Parathyroid adenoma (tissue), 2 donors: ENCODE measurements at regions not wholly inside any gene's neighbourhood (a gene's known extent, or its start where the extent isn't known, plus 50 kb on each side); places are given as distances from the start of the nearest gene placed in this dataset.

Experiments used
- H2AFZ ChIP-seq: fragments of 300-600 bp; sonication (generic); one replicate; pipeline ENCODE4 v1.7.0; 2017; ENCODE audit warnings: antibody characterized with exemption, mild to moderate bottlenecking
- H3K27ac ChIP-seq: fragments of 300-600 bp; sonication (generic); one replicate; pipeline ENCODE4 v1.7.0; 2017
- H3K27me3 ChIP-seq: fragments of 300-600 bp; sonication (generic); one replicate; pipeline ENCODE4 v1.7.0; 2017; ENCODE audit warnings: low read length; ENCODE audit not compliant: control insufficient read depth, insufficient read depth
- H3K36me3 ChIP-seq: fragments of 300-600 bp; sonication (generic); one replicate; pipeline ENCODE4 v1.7.0; 2017; ENCODE audit warnings: low read length; ENCODE audit not compliant: control insufficient read depth, insufficient read depth
- H3K4me1 ChIP-seq: fragments of 300-600 bp; sonication (generic); one replicate; pipeline ENCODE4 v1.7.0; 2017; ENCODE audit warnings: control low read depth
- H3K4me2 ChIP-seq: fragments of 300-600 bp; sonication (generic); one replicate; pipeline ENCODE4 v1.7.0; 2017; ENCODE audit warnings: low read length
- H3K4me3 ChIP-seq: fragments of 300-600 bp; sonication (generic); one replicate; pipeline ENCODE4 v1.7.0; 2017; ENCODE audit warnings: low read depth, low read length
- H3K79me2 ChIP-seq: fragments of 300-600 bp; sonication (generic); one replicate; pipeline ENCODE4 v1.7.0; 2017; ENCODE audit warnings: control low read depth
- H3K9ac ChIP-seq: fragments of 300-600 bp; sonication (generic); one replicate; pipeline ENCODE4 v1.7.0; 2017; ENCODE audit warnings: mild to moderate bottlenecking
- H3K9me3 ChIP-seq: fragments of 300-600 bp; sonication (generic); one replicate; pipeline ENCODE4 v1.7.0; 2017; ENCODE audit warnings: low read length; ENCODE audit not compliant: control insufficient read depth
- TF ChIP-seq, protein P1 (sequence below): fragments of 300-600 bp; sonication (generic); IDR thresholded peaks from one replicate; pipeline ENCODE4 v1.7.0; 2017; ENCODE audit warnings: antibody characterized with exemption, mild to moderate bottlenecking
- donor health status: primary hyperparathyroidism.

DNA sequence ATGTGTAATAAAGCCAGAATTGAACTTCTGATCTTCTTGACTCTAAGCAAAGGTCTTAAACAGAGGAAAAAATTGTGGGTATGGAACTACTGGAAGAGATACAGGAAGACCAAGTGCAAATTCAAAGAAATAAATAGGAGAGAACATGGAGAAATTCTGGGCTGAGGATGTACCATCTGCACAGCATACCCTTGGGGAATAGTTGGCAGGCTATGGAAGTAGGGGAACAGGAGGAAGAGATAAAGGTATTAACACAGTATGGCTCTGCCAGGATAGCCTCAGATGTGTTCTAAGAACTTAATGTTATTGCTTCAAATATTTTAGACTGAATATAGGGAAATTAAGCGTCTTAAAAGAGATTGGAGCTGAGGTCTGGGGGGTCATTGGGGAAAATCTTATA, 485.4 kb downstream of the CNTN3 start:
- Histone ChIP-seq H3K79me2 (no peaks in the 10 kb centered on the region), H3K9ac (no peak overlapping the region), H3K27me3 (no peaks in the 10 kb centered on the region), H3K4me1 (no peaks in the 10 kb centered on the region), H3K4me3 (no peak overlapping the region), H3K9me3 (no peaks in the 10 kb centered on the region), H3K27ac (no peak overlapping the region), H2AFZ (no peak overlapping the region), H3K4me2 (no peak overlapping the region), H3K36me3 (no peaks in the 10 kb centered on the region)
- TF ChIP-seq, protein P1, sequence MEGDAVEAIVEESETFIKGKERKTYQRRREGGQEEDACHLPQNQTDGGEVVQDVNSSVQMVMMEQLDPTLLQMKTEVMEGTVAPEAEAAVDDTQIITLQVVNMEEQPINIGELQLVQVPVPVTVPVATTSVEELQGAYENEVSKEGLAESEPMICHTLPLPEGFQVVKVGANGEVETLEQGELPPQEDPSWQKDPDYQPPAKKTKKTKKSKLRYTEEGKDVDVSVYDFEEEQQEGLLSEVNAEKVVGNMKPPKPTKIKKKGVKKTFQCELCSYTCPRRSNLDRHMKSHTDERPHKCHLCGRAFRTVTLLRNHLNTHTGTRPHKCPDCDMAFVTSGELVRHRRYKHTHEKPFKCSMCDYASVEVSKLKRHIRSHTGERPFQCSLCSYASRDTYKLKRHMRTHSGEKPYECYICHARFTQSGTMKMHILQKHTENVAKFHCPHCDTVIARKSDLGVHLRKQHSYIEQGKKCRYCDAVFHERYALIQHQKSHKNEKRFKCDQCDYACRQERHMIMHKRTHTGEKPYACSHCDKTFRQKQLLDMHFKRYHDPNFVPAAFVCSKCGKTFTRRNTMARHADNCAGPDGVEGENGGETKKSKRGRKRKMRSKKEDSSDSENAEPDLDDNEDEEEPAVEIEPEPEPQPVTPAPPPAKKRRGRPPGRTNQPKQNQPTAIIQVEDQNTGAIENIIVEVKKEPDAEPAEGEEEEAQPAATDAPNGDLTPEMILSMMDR: no peak

DNA sequence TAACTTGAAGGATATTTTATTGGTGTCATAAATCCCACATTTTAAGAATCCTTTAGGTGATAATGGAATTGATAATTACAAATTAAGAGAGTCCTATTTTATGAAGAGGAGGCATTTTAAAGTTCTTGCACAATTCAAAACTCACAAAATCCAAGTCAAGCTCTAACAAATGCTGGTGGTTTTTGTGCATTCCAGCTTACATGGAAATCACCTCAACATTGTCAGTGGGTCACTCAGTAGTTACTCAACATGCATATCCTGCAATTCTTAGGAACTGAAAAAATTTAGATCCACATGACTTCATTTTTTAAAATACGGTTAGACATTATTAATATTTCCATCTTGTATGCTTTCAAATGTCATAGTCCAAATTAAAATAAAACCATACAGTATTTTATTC, 487.2 kb downstream of the CNTN3 start:
- no peaks in the 10 kb centered on the region for H3K79me2 ChIP-seq
- no peak overlapping the region for H3K4me2 ChIP-seq
- TF ChIP-seq, protein P1: no peak
- H3K4me3 ChIP-seq: no peak overlapping the region
- H2AFZ ChIP-seq: no peak overlapping the region
- no peaks in the 10 kb centered on the region for H3K4me1 ChIP-seq
- H3K9ac ChIP-seq: no peak overlapping the region
- H3K27ac ChIP-seq: no peak overlapping the region
- no peaks in the 10 kb centered on the region for H3K27me3 ChIP-seq
- H3K36me3 ChIP-seq: no peaks in the 10 kb centered on the region
- no peaks in the 10 kb centered on the region for H3K9me3 ChIP-seq

- no peak overlapping the region for H3K27ac ChIP-seq
- no peak overlapping the region for H3K9ac ChIP-seq
- TF ChIP-seq, protein P1: no peak
- H3K36me3 ChIP-seq: no peaks in the 10 kb centered on the region
- no peaks in the 10 kb centered on the region for H3K9me3 ChIP-seq
- no peak overlapping the region for H3K4me2 ChIP-seq
- H2AFZ ChIP-seq: no peak overlapping the region
- H3K4me1 ChIP-seq: no peaks in the 10 kb centered on the region
- H3K4me3 ChIP-seq: no peak overlapping the region
- no peaks in the 10 kb centered on the region for H3K79me2 ChIP-seq
- no peaks in the 10 kb centered on the region for H3K27me3 ChIP-seq
Measured at GRCh38 chr3:74124782-74125181, 489.7 kb downstream of the CNTN3 start.

- Histone ChIP-seq H3K27me3 (no peaks in the 10 kb centered on the region), H3K4me2 (no peak overlapping the region), H3K79me2 (no peaks in the 10 kb centered on the region), H3K36me3 (no peaks in the 10 kb centered on the region), H3K9me3 (no peaks in the 10 kb centered on the region), H3K27ac (no peak overlapping the region), H3K4me1 (no peaks in the 10 kb centered on the region), H3K9ac (no peak overlapping the region), H3K4me3 (no peak overlapping the region), H2AFZ (no peak overlapping the region)
- TF ChIP-seq, protein P1: no peak
Measured at GRCh38 chr3:74122281-74122680, 492.2 kb downstream of the CNTN3 start.

DNA sequence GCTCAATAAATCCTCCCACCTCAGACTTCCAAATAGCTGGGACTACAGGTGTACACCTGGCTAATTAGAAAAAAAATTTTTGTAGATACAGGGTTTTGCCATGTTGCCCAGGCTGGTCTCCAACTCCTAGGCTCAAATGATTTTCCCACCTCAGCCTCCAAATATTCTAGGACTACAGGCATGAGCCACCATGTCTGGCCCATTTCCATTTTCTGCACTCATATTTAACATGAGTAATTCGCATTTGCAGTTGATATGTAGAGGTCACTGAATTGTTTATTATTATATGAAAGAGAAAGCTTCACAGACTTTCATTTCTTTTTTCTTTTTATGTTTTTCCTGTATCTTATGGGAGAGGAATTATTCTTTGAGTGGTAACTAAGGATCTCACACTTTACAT, 492.7 kb downstream of the CNTN3 start:
- Histone ChIP-seq H3K4me3 (no peak overlapping the region), H3K36me3 (no peaks in the 10 kb centered on the region), H3K4me1 (no peaks in the 10 kb centered on the region), H2AFZ (no peak overlapping the region), H3K27ac (no peak overlapping the region), H3K27me3 (no peaks in the 10 kb centered on the region), H3K9ac (no peak overlapping the region), H3K79me2 (no peaks in the 10 kb centered on the region), H3K4me2 (no peak overlapping the region), H3K9me3 (no peaks in the 10 kb centered on the region)
- TF ChIP-seq, protein P1: no peak
